Lower leg skin (tissue), 4 donors: ENCODE measurements at regions not wholly inside any gene's neighbourhood (a gene's known extent, or its start where the extent isn't known, plus 50 kb on each side); places are given as distances from the start of the nearest gene placed in this dataset.

Experiments used
- DNase-seq, 2 donors: peaks; one replicate each; pipeline ENCODE4 v3.0.0-alpha.2; 2019; ENCODE audit warnings: low spot score in 2 of 2
- H3K4me3 ChIP-seq: fragments of 200-600 bp; sonication (generic); 2 replicates; pipeline ENCODE4 v1.5.1; 2017; ENCODE audit warnings: mild to moderate bottlenecking, low read depth; ENCODE audit not compliant: poor library complexity, severe bottlenecking
- POLR2A ChIP-seq, 2 donors: fragments of 450-650 bp; IDR thresholded peaks; one replicate each; pipeline ENCODE4 v1.6.1; 2016 to 2017; ENCODE audit warnings: antibody characterized with exemption in 2 of 2, mild to moderate bottlenecking in 1 of 2, moderate library complexity in 1 of 2
- WGBS, 2 donors: methylation state at CpG; one replicate each; pipeline ENCODE4 v1.1.5; 2018; 5-methylcytosine and 5-hydroxymethylcytosine counted together
- intact Hi-C: fragments of 100-400 bp; cut with DNase I; formaldehyde crosslinking; loops from one replicate; pipeline ENCODE4 v1.15.0; 2023; ENCODE audit warnings: low total_unique reads
- TF ChIP-seq, protein P1 (sequence below), 3 donors: fragments of 450-650 bp; IDR thresholded peaks; one replicate each; pipeline ENCODE4 v1.5.1; 2016; ENCODE audit warnings: antibody characterized with exemption in 3 of 3, mild to moderate bottlenecking in 3 of 3, moderate library complexity in 2 of 3

DNA sequence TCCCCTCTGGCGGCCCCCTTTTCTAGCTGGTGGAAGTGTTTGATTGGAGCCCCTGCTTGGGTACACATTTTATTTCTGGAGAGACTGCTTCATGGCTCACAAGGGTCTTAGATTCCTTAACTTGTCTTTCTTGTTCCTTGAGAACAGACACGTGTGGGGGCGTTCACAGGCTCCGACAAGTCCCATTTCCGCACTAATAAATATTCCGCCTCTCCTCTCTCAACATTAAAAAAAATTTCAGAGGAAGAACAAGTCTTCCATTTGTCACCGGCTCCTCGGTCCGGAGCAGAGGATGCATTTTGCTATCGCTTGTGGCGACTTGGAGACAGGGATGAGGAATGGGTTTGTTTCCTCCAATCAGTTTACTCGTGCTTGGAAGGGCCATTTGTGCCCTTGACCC lies 134.0 kb upstream of the PODXL start:
- DNase-seq = peak in 1 of 2 donors; percentile 54
- WGBS, 2 donors = 49 to 50% methylated on average over 12 of the region's 12 CpGs
- intact Hi-C loops = no loop called here
- no peak overlapping the region for H3K4me3 ChIP-seq
- TF ChIP-seq, protein P1, sequence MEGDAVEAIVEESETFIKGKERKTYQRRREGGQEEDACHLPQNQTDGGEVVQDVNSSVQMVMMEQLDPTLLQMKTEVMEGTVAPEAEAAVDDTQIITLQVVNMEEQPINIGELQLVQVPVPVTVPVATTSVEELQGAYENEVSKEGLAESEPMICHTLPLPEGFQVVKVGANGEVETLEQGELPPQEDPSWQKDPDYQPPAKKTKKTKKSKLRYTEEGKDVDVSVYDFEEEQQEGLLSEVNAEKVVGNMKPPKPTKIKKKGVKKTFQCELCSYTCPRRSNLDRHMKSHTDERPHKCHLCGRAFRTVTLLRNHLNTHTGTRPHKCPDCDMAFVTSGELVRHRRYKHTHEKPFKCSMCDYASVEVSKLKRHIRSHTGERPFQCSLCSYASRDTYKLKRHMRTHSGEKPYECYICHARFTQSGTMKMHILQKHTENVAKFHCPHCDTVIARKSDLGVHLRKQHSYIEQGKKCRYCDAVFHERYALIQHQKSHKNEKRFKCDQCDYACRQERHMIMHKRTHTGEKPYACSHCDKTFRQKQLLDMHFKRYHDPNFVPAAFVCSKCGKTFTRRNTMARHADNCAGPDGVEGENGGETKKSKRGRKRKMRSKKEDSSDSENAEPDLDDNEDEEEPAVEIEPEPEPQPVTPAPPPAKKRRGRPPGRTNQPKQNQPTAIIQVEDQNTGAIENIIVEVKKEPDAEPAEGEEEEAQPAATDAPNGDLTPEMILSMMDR (IDR thresholded peaks at IDR 0.05) = no peak
- no peak for TF ChIP-seq POLR2A (IDR thresholded peaks at IDR 0.05)

- 81% methylated on average over 19 of the region's 19 CpGs for WGBS, 2 donors
- H3K4me3 ChIP-seq = no peak overlapping the region
- peak in 1 of 2 donors; percentile 28 for DNase-seq
- intact Hi-C loops = no loop called here
- no peak for TF ChIP-seq POLR2A (IDR thresholded peaks at IDR 0.05)
- TF ChIP-seq, protein P1 (IDR thresholded peaks at IDR 0.05) = no peak
These were observed 133.3 kb upstream of the PODXL start for GRCh38 chr7:131689662-131690234.

DNA sequence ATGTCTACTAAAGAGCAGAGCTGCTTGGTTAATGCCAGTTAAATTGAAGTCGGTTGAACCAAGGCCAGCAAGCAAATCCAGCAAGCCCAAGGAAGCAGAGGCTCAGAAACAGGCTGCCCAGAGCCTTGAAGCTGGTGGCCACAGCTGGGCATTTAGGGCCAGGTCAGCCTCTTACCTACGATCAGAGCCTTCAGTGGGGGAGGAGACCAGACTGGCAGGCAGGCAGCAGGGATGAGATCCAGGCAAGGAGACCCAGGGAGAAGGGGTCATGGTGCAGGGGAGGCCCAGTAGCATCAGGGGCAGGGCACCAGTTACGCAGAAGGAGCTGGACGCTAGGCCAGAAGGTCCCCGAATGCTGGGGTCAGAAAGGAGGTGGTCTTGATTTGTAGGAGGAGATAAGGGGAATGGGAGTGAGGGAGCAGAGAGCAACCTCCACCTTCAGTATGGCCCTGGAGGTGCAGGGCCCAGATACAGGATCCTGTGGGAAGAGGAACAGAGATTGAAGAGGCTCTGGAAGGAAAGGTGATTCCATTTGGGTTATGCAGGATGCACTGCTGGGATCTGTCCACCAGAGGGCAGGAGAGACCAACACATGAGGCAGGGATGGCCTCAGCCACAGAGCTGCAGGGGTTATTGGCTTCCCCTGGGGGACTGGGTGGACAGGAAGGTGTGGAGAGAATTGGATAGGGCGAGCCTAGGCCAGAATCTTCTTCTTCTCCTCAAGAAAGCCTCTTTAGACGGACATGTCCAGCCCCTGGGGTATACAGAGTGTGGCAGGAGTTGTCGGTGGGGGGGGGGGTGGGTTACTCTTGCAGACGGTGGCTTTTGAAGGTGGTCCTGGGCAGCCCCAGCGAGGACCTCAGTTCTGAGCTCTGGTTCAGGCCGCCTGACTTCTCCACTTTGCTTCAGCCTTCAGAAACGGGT lies 132.6 kb upstream of the PODXL start:
- WGBS, 2 donors = 47 to 53% methylated on average over 12 of the region's 12 CpGs
- intact Hi-C loops = no loop called here
- DNase-seq = peak; percentile 48 to 89
- no peak overlapping the region for H3K4me3 ChIP-seq
- no peak for TF ChIP-seq POLR2A (IDR thresholded peaks at IDR 0.05)
- TF ChIP-seq, protein P1 (IDR thresholded peaks at IDR 0.05) = peak in 1 of 3 donors; percentile 32

DNA sequence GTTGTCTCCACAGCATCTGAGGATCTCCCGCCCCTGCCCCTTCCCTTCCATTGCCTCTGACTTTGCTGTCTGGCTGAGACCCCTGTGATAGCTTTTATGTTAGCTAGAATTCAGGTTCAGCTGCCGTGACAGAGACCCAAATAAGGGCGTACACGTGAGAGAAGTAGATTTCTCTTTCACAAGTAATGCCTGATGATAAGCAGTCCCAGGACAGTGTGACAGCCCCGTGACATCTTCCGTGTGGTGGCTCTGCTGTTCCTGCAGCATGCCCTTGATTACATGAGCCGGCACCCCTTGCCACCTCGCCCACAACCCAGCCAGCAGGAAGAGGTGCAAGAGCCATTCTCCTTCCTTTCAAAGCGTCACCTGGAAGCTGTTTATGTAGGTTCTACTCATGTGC lies 130.9 kb upstream of the PODXL start:
- TF ChIP-seq, protein P1 (IDR thresholded peaks at IDR 0.05) = no peak
- TF ChIP-seq POLR2A (IDR thresholded peaks at IDR 0.05) = no peak
- no peak overlapping the region for H3K4me3 ChIP-seq
- intact Hi-C loops = no loop called here
- 70 to 73% methylated on average over 9 of the region's 9 CpGs for WGBS, 2 donors
- peak in 1 of 2 donors; percentile 57 for DNase-seq

DNA sequence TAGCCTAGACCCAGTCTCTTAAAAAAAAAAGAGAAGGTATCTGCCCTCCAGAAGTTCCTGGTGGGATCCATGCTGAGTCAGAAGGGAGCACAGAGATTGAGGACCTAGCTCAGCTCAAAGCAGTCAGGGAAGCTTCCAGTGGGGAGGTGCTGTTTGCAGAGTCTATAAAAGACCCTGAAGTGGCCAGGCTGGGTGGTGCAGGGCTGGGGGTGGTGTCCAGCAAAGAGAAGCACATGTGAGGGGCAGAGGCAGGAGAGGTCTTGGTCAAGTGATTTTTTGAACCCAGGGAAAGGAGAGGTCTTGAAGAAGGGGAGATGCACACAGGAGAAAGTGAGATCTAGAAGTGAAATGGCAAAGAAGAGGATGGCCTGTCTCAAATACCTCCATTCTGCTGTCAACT lies 130.4 kb upstream of the PODXL start:
- TF ChIP-seq POLR2A (IDR thresholded peaks at IDR 0.05) = no peak
- TF ChIP-seq, protein P1 (IDR thresholded peaks at IDR 0.05) = no peak
- intact Hi-C loops = no loop called here
- DNase-seq = peak in 1 of 2 donors; percentile 40
- H3K4me3 ChIP-seq = no peak overlapping the region
